ENCODE measurements at regions not wholly inside any gene's neighbourhood (a gene's known extent, or its start where the extent isn't known, plus 50 kb on each side); places are given as distances from the start of the nearest gene placed in this dataset.

- WGBS (ENCODE audit: low lambda C conversion rate), result 49% methylated on average over 3 of the region's 3 CpGs
- TF ChIP-seq RAD21 (IDR thresholded peaks at IDR 0.05; ENCODE audit: low read length), result peak; percentile 34
- TF ChIP-seq ZBTB33 (IDR thresholded peaks at IDR 0.05; ENCODE audit: borderline replicate concordance, low read depth), result no peak
- TF ChIP-seq EZH2phosphoT487 (IDR thresholded peaks at IDR 0.05; ENCODE audit: borderline replicate concordance, low read depth), result no peak
- TF ChIP-seq GATA2 (CRISPR knock-in tag; IDR thresholded peaks at IDR 0.05), result no peak
- TF ChIP-seq JUND (IDR thresholded peaks at IDR 0.05), result no peak
- no peak for TF ChIP-seq IRF3 (IDR thresholded peaks at IDR 0.05; ENCODE audit: low read depth, low read length)
- TF ChIP-seq REST (IDR thresholded peaks at IDR 0.05; ENCODE audit: low read depth, low read length), result no peak
- TF ChIP-seq CTCF (IDR thresholded peaks at IDR 0.05), result peak; percentile 38
- no peak for TF ChIP-seq MAX (IDR thresholded peaks at IDR 0.05; ENCODE audit: low read depth)
- TF ChIP-seq RXRA (IDR thresholded peaks at IDR 0.05; ENCODE audit: borderline replicate concordance, low read depth), result no peak
- no peak for TF ChIP-seq RCOR1 (IDR thresholded peaks at IDR 0.05; ENCODE audit: low read length)
- TF ChIP-seq TEAD4 (IDR thresholded peaks at IDR 0.05; ENCODE audit: borderline replicate concordance, insufficient read depth), result no peak
- TF ChIP-seq SIN3A (IDR thresholded peaks at IDR 0.05; ENCODE audit: borderline replicate concordance, low read depth, low read length), result no peak
- no peak for TF ChIP-seq NRF1 (IDR thresholded peaks at IDR 0.05; ENCODE audit: low read depth, low read length)
- TF ChIP-seq GABPA (IDR thresholded peaks at IDR 0.05; ENCODE audit: low read depth), result peak; percentile 51
- no peak for TF ChIP-seq CHD2 (IDR thresholded peaks at IDR 0.05; ENCODE audit: low read length, partially characterized antibody)
- no peak for TF ChIP-seq MEF2A (IDR thresholded peaks at IDR 0.05; ENCODE audit: borderline replicate concordance, low read depth)
- TF ChIP-seq EP300 (IDR thresholded peaks at IDR 0.05; ENCODE audit: borderline replicate concordance in 1 of 2, low read depth in 1 of 2, low read length in 1 of 2), result no peak
- TF ChIP-seq RFX5 (IDR thresholded peaks at IDR 0.05; ENCODE audit: low read length), result no peak
- TF ChIP-seq POLR2AphosphoS5 (IDR thresholded peaks at IDR 0.05; ENCODE audit: low read depth, low read length), result no peak
- TF ChIP-seq USF2 (IDR thresholded peaks at IDR 0.05; ENCODE audit: borderline replicate concordance, low read depth, low read length), result no peak
- no peak for TF ChIP-seq FOXJ3 (CRISPR knock-in tag; IDR thresholded peaks at IDR 0.05)
- no peak for TF ChIP-seq MXI1 (IDR thresholded peaks at IDR 0.05; ENCODE audit: low read depth, low read length)
- no peak for TF ChIP-seq FOSL2 (IDR thresholded peaks at IDR 0.05; ENCODE audit: borderline replicate concordance, low read depth)
- no peak for TF ChIP-seq NFIC (IDR thresholded peaks at IDR 0.05; ENCODE audit: borderline replicate concordance)
- TF ChIP-seq SMC3 (IDR thresholded peaks at IDR 0.05; ENCODE audit: low read depth, low read length), result peak; percentile 14; the same call in 1 of the 2 replicates
Observed at GRCh38 chr18:11309172-11309571, 159.8 kb upstream of the PIEZO2 start.

More at GRCh38 chr18:11309172-11309571, 159.8 kb upstream of the PIEZO2 start:
- Histone ChIP-seq H3K27ac (ENCODE audit: low read depth in 2 of 2, low read length in 1 of 2) (no peak overlapping the region), H3K4me3 (ENCODE audit: low read depth in 2 of 2, low read length in 1 of 2) (no peak overlapping the region), H3K9me3 (no peaks in the 10 kb centered on the region), H3K9ac (no peak overlapping the region), H4K20me1 (ENCODE audit: insufficient read depth) (no peaks in the 10 kb centered on the region), H2AFZ (ENCODE audit: low read depth) (no peak overlapping the region; the same call in 1 of the 2 replicates), H3K4me2 (no peak overlapping the region), H3K9me2 (no peaks in the 10 kb centered on the region), H3K36me3 (replicated peaks in 1 of 2; ENCODE audit: control insufficient read depth in 1 of 2, insufficient read depth in 2 of 2, low read length in 1 of 2) (no peaks in the 10 kb centered on the region), H3K79me2 (ENCODE audit: insufficient read depth) (no peaks in the 10 kb centered on the region), H3K27me3 (ENCODE audit: insufficient read depth) (no peaks in the 10 kb centered on the region), H3K4me1 (ENCODE audit: control insufficient read depth in 1 of 2, insufficient read depth in 2 of 2, low read depth in 1 of 2, low read length in 1 of 2) (0 out of 4 replicates have a peak, but pooled peaks cover 0 to 6% of the 10 kb centered on the region in 2 experiments), H3F3A (replicated peaks; ENCODE audit: insufficient read depth) (no peaks in the 10 kb centered on the region)
- ChIA-PET CTCF (no interaction called here), POLR2A (no interaction called here)
- DNase-seq, result no peak
